ENCODE measurements at regions not wholly inside any gene's neighbourhood (a gene's known extent, or its start where the extent isn't known, plus 50 kb on each side); places are given as distances from the start of the nearest gene placed in this dataset.

DNA sequence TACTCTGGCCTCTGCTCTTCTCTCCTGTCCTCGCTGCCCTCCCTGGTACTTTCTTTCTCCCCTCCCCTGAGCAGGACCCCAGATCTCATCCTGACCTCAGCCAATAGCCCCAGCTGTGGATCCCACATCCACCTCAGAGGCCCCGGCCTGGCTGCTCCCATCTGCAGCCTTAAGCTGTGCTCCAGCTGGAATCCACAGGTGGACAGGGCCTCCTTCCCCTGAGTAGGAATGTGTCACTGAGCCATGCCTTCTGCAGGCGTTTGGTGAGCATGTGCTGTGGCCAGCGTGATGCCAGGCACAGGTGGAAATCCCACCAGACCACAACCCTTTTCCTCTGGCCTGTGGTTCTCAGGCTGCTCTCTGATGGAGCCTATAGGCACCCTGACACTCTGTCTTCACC is 68.9 kb downstream of the C5orf15 start:
- TF ChIP-seq POLR2A (IDR thresholded peaks at IDR 0.05), result no peak
- TF ChIP-seq, protein P1, sequence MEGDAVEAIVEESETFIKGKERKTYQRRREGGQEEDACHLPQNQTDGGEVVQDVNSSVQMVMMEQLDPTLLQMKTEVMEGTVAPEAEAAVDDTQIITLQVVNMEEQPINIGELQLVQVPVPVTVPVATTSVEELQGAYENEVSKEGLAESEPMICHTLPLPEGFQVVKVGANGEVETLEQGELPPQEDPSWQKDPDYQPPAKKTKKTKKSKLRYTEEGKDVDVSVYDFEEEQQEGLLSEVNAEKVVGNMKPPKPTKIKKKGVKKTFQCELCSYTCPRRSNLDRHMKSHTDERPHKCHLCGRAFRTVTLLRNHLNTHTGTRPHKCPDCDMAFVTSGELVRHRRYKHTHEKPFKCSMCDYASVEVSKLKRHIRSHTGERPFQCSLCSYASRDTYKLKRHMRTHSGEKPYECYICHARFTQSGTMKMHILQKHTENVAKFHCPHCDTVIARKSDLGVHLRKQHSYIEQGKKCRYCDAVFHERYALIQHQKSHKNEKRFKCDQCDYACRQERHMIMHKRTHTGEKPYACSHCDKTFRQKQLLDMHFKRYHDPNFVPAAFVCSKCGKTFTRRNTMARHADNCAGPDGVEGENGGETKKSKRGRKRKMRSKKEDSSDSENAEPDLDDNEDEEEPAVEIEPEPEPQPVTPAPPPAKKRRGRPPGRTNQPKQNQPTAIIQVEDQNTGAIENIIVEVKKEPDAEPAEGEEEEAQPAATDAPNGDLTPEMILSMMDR (IDR thresholded peaks at IDR 0.05), result no peak

Measured in adrenal gland (tissue), 5 donors.